ENCODE measurements at regions not wholly inside any gene's neighbourhood (a gene's known extent, or its start where the extent isn't known, plus 50 kb on each side); places are given as distances from the start of the nearest gene placed in this dataset.

DNA sequence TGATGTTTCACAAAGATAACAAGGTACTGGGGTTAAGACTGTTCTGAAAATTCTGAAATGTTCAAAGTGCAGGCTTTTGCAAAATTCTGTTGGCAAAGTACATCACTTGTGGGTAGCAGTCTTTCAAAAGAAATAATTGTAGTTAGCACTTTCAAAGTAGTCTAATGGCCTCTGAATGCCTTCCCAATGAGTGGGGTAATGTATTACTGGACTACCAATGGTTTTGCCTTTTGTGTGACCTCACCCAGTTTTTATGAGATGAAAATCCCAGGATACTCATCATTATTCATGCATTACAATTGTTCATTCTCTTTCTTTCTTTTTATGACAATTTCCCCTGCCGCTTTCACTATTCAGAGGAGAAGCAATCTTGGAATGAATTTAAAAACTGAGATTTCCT is 686.1 kb downstream of the GLUD2 start:
- TF ChIP-seq POLR2A (IDR thresholded peaks at IDR 0.05): no peak
- TF ChIP-seq, protein P1, sequence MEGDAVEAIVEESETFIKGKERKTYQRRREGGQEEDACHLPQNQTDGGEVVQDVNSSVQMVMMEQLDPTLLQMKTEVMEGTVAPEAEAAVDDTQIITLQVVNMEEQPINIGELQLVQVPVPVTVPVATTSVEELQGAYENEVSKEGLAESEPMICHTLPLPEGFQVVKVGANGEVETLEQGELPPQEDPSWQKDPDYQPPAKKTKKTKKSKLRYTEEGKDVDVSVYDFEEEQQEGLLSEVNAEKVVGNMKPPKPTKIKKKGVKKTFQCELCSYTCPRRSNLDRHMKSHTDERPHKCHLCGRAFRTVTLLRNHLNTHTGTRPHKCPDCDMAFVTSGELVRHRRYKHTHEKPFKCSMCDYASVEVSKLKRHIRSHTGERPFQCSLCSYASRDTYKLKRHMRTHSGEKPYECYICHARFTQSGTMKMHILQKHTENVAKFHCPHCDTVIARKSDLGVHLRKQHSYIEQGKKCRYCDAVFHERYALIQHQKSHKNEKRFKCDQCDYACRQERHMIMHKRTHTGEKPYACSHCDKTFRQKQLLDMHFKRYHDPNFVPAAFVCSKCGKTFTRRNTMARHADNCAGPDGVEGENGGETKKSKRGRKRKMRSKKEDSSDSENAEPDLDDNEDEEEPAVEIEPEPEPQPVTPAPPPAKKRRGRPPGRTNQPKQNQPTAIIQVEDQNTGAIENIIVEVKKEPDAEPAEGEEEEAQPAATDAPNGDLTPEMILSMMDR (IDR thresholded peaks at IDR 0.05): no peak
